ENCODE measurements at regions not wholly inside any gene's neighbourhood (a gene's known extent, or its start where the extent isn't known, plus 50 kb on each side); places are given as distances from the start of the nearest gene placed in this dataset.
"Not testable (repeated sequence)": the region's sequence is repeated elsewhere in the genome, so short reads cannot be mapped to it uniquely, and the experiment has no call there.

GRCh38 chr3:153734777-153735551 lies 386.2 kb upstream of the ARHGEF26 start:
- peak; percentile 28 for DNase-seq (ENCODE audit: low read depth)

- DNase-seq (ENCODE audit: low read depth): no peak
Observed at GRCh38 chr3:153740109-153740508, 381.1 kb upstream of the ARHGEF26 start.

DNA sequence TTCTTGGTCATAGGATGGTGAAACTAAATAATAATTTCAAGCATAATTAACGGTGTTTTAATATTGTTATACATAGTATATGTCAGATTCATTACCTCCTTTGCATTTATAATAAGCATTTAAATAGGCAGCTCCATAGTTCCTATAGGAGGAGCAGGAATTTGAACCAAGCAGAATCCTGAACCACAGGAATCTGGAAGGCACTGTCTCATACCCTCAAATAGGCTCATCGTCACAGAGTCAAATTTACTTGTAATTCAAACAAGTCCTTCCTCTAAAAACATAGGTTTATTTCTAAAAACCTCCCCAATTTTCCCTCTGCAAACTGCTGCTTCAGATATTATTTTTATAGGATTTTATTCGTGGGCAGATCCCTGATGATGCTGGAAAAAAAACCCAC lies 376.3 kb upstream of the ARHGEF26 start:
- DNase-seq (ENCODE audit: low read depth): peak; percentile 29

- DNase-seq (ENCODE audit: low read depth): no peak
Observed at GRCh38 chr3:153746211-153746610, 375.0 kb upstream of the ARHGEF26 start.

- DNase-seq (ENCODE audit: low read depth): peak; percentile 6
Observed at GRCh38 chr3:153749070-153749610, 372.1 kb upstream of the ARHGEF26 start.

DNA sequence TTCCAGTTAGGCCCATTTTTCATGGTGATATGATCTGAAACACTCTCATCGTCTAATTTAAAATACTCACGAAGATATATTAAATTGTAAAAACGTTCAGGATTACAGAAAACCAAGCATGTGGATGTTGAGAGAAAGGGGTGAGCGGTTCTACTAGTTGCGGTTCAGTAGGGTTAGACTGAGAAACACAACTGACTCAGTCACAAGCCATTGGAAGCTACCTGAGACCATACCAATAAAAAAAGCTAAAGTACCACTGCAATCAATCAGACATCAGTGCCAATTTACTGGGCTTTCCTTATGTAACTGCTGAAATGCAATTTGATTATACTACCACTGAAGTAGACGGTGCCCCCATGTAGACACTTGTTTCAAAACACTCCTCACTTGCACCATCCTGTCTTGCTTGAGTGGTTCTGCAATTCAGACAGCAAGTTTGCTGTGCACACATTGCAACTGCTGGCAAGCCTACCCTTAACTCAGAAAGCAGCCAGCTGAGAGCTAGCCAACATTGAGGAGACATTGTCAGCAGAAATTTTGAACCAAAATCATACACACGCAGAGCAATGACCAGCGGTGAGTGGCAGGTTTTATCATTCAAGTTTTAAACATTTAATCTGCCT lies 368.7 kb upstream of the ARHGEF26 start:
- no peak for DNase-seq (ENCODE audit: low read depth)

DNA sequence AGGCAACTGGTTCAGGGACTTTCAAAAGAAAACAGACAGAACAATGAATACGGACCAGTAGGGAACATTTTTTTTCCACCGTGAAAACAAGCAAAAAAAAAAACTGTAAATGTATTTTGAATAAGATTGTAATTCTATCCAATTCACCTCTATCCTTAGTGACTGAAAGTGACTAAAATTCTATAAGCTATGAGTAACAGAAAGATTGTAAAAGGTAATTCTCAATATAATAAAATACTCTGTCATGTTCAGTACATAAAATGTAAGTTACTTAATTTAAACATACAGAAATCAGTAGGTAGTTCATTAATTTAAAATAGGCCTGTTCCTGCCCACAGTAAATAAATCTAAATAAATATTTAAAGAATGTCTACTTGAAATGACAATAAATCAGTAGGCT lies 368.2 kb upstream of the ARHGEF26 start:
- DNase-seq (ENCODE audit: low read depth): no peak

GRCh38 chr3:153756816-153757215 lies 364.4 kb upstream of the ARHGEF26 start:
- peak; percentile 22 for DNase-seq (ENCODE audit: low read depth)

GRCh38 chr3:153757839-153758238 lies 363.4 kb upstream of the ARHGEF26 start:
- DNase-seq (ENCODE audit: low read depth): no peak

- DNase-seq (ENCODE audit: low read depth): no peak
Observed at GRCh38 chr3:153760948-153761347, 360.2 kb upstream of the ARHGEF26 start.

GRCh38 chr3:153762411-153763235 lies 358.6 kb upstream of the ARHGEF26 start:
- DNase-seq (ENCODE audit: low read depth): no peak

- DNase-seq (ENCODE audit: low read depth): no peak
Observed at GRCh38 chr3:153767601-153768560, 353.3 kb upstream of the ARHGEF26 start.

- DNase-seq (ENCODE audit: low read depth): peak; percentile 49
Observed at GRCh38 chr3:153768561-153769469, 352.4 kb upstream of the ARHGEF26 start.

- DNase-seq (ENCODE audit: low read depth): peak; percentile 50
Observed at GRCh38 chr3:153783106-153783505, 338.1 kb upstream of the ARHGEF26 start.

- peak; percentile 3 for DNase-seq (ENCODE audit: low read depth)
Observed at GRCh38 chr3:153783741-153784480, 337.3 kb upstream of the ARHGEF26 start.

- DNase-seq (ENCODE audit: low read depth): peak; percentile 10
Observed at GRCh38 chr3:153785901-153786300, 335.3 kb upstream of the ARHGEF26 start.

GRCh38 chr3:153789380-153789779 lies 331.8 kb upstream of the ARHGEF26 start:
- no peak for DNase-seq (ENCODE audit: low read depth)

GRCh38 chr3:153797056-153797455 lies 324.1 kb upstream of the ARHGEF26 start:
- not testable (repeated sequence) for DNase-seq (ENCODE audit: low read depth)

- no peak for DNase-seq (ENCODE audit: low read depth)
Observed at GRCh38 chr3:153809097-153809496, 312.1 kb upstream of the ARHGEF26 start.
